ENCODE measurements at regions not wholly inside any gene's neighbourhood (a gene's known extent, or its start where the extent isn't known, plus 50 kb on each side); places are given as distances from the start of the nearest gene placed in this dataset.

- DNase-seq: no peak
- Mint-ChIP-seq H3K27me3 (ENCODE audit: low read depth) (no peaks in the 10 kb centered on the region), H3K9me3 (peaks cover 4% of the 10 kb centered on the region), H3K4me3 (no peak overlapping the region), H3K36me3 (ENCODE audit: insufficient read depth) (no peaks in the 10 kb centered on the region), H3K4me1 (ENCODE audit: low read depth) (no peaks in the 10 kb centered on the region)
- ATAC-seq: no peak
Measured at GRCh38 chr13:85371254-85371653, 428.0 kb downstream of the SLITRK6 start.

GRCh38 chr13:85368686-85369085 lies 430.5 kb downstream of the SLITRK6 start:
- Mint-ChIP-seq H3K4me3 (no peak overlapping the region), H3K36me3 (ENCODE audit: insufficient read depth) (no peaks in the 10 kb centered on the region), H3K27me3 (ENCODE audit: low read depth) (no peaks in the 10 kb centered on the region), H3K4me1 (ENCODE audit: low read depth) (no peaks in the 10 kb centered on the region), H3K9me3 (peaks cover 4% of the 10 kb centered on the region)
- no peak for DNase-seq
- ATAC-seq: no peak

GRCh38 chr13:85367887-85368286 lies 431.3 kb downstream of the SLITRK6 start:
- ATAC-seq: no peak
- DNase-seq: no peak
- no peaks in the 10 kb centered on the region for H3K36me3 Mint-ChIP-seq (ENCODE audit: insufficient read depth)
- H3K9me3 Mint-ChIP-seq: peaks cover 4% of the 10 kb centered on the region
- no peak overlapping the region for H3K4me3 Mint-ChIP-seq
- no peaks in the 10 kb centered on the region for H3K27me3 Mint-ChIP-seq (ENCODE audit: low read depth)
- H3K4me1 Mint-ChIP-seq (ENCODE audit: low read depth): no peaks in the 10 kb centered on the region

GRCh38 chr13:85366759-85367417 lies 432.3 kb downstream of the SLITRK6 start:
- DNase-seq (no peak), ATAC-seq (no peak)
- no peaks in the 10 kb centered on the region for H3K27me3 Mint-ChIP-seq (ENCODE audit: low read depth)
- no peaks in the 10 kb centered on the region for H3K36me3 Mint-ChIP-seq (ENCODE audit: insufficient read depth)
- H3K4me3 Mint-ChIP-seq: no peak overlapping the region
- peaks cover 4% of the 10 kb centered on the region for H3K9me3 Mint-ChIP-seq
- no peaks in the 10 kb centered on the region for H3K4me1 Mint-ChIP-seq (ENCODE audit: low read depth)

GRCh38 chr13:85363504-85363903 lies 435.7 kb downstream of the SLITRK6 start:
- Mint-ChIP-seq H3K36me3 (ENCODE audit: insufficient read depth) (no peaks in the 10 kb centered on the region), H3K4me3 (no peak overlapping the region), H3K9me3 (peaks cover 4% of the 10 kb centered on the region), H3K4me1 (ENCODE audit: low read depth) (no peaks in the 10 kb centered on the region), H3K27me3 (ENCODE audit: low read depth) (no peaks in the 10 kb centered on the region)
- no peak for ATAC-seq
- DNase-seq: no peak

- ATAC-seq: no peak
- DNase-seq: no peak
- Mint-ChIP-seq H3K36me3 (ENCODE audit: insufficient read depth) (no peaks in the 10 kb centered on the region), H3K9me3 (peaks cover 7% of the 10 kb centered on the region), H3K4me3 (no peak overlapping the region), H3K4me1 (ENCODE audit: low read depth) (no peaks in the 10 kb centered on the region), H3K27me3 (ENCODE audit: low read depth) (no peaks in the 10 kb centered on the region)
Measured at GRCh38 chr13:85362980-85363379, 436.2 kb downstream of the SLITRK6 start.

- DNase-seq (no peak), ATAC-seq (no peak)
- H3K27me3 Mint-ChIP-seq (ENCODE audit: low read depth): no peaks in the 10 kb centered on the region
- H3K36me3 Mint-ChIP-seq (ENCODE audit: insufficient read depth): no peaks in the 10 kb centered on the region
- H3K9me3 Mint-ChIP-seq: peaks cover 8% of the 10 kb centered on the region
- no peaks in the 10 kb centered on the region for H3K4me1 Mint-ChIP-seq (ENCODE audit: low read depth)
- no peak overlapping the region for H3K4me3 Mint-ChIP-seq
Measured at GRCh38 chr13:85347251-85347650, 452.0 kb downstream of the SLITRK6 start.

- no peak overlapping the region for H3K4me3 Mint-ChIP-seq
- ATAC-seq: no peak
Measured at GRCh38 chr13:85334187-85334586, 465.0 kb downstream of the SLITRK6 start.

GRCh38 chr13:85333506-85334020 lies 465.7 kb downstream of the SLITRK6 start:
- H3K4me1 Mint-ChIP-seq (ENCODE audit: low read depth): no peaks in the 10 kb centered on the region
- H3K36me3 Mint-ChIP-seq (ENCODE audit: insufficient read depth): no peaks in the 10 kb centered on the region
- peaks cover 7% of the 10 kb centered on the region for H3K9me3 Mint-ChIP-seq
- no peak overlapping the region for H3K4me3 Mint-ChIP-seq
- no peaks in the 10 kb centered on the region for H3K27me3 Mint-ChIP-seq (ENCODE audit: low read depth)
- DNase-seq (no peak), ATAC-seq (no peak)

More at GRCh38 chr13:85334187-85334586, 465.0 kb downstream of the SLITRK6 start:
- no peak for DNase-seq
- Mint-ChIP-seq H3K36me3 (ENCODE audit: insufficient read depth) (no peaks in the 10 kb centered on the region), H3K4me1 (ENCODE audit: low read depth) (no peaks in the 10 kb centered on the region), H3K9me3 (peaks cover 10% of the 10 kb centered on the region), H3K27me3 (ENCODE audit: low read depth) (no peaks in the 10 kb centered on the region)

GRCh38 chr13:85332615-85333014 lies 466.6 kb downstream of the SLITRK6 start:
- Mint-ChIP-seq H3K36me3 (ENCODE audit: insufficient read depth) (no peaks in the 10 kb centered on the region), H3K27me3 (ENCODE audit: low read depth) (no peaks in the 10 kb centered on the region), H3K9me3 (peaks cover 7% of the 10 kb centered on the region), H3K4me1 (ENCODE audit: low read depth) (no peaks in the 10 kb centered on the region), H3K4me3 (no peak overlapping the region)
- DNase-seq (no peak), ATAC-seq (no peak)

GRCh38 chr13:85321734-85322133 lies 477.5 kb downstream of the SLITRK6 start:
- no peak for ATAC-seq
- Mint-ChIP-seq H3K27me3 (ENCODE audit: low read depth) (no peaks in the 10 kb centered on the region), H3K4me3 (no peak overlapping the region), H3K4me1 (ENCODE audit: low read depth) (no peaks in the 10 kb centered on the region), H3K36me3 (ENCODE audit: insufficient read depth) (no peaks in the 10 kb centered on the region), H3K9me3 (no peaks in the 10 kb centered on the region)
- no peak for DNase-seq

- H3K36me3 Mint-ChIP-seq (ENCODE audit: insufficient read depth): no peaks in the 10 kb centered on the region
- no peak overlapping the region for H3K4me3 Mint-ChIP-seq
- ATAC-seq: no peak
- no peaks in the 10 kb centered on the region for H3K4me1 Mint-ChIP-seq (ENCODE audit: low read depth)
- no peak for DNase-seq
- H3K9me3 Mint-ChIP-seq: peaks cover 5% of the 10 kb centered on the region
- no peaks in the 10 kb centered on the region for H3K27me3 Mint-ChIP-seq (ENCODE audit: low read depth)
Measured at GRCh38 chr13:85317781-85318180, 481.4 kb downstream of the SLITRK6 start.

GRCh38 chr13:85316506-85317025 lies 482.7 kb downstream of the SLITRK6 start:
- Mint-ChIP-seq H3K36me3 (ENCODE audit: insufficient read depth) (no peaks in the 10 kb centered on the region), H3K4me3 (no peak overlapping the region), H3K9me3 (peaks cover 5% of the 10 kb centered on the region), H3K27me3 (ENCODE audit: low read depth) (no peaks in the 10 kb centered on the region), H3K4me1 (ENCODE audit: low read depth) (no peaks in the 10 kb centered on the region)
- ATAC-seq (no peak), DNase-seq (no peak)

GRCh38 chr13:85314686-85315085 lies 484.5 kb downstream of the SLITRK6 start:
- no peaks in the 10 kb centered on the region for H3K36me3 Mint-ChIP-seq (ENCODE audit: insufficient read depth)
- no peaks in the 10 kb centered on the region for H3K4me1 Mint-ChIP-seq (ENCODE audit: low read depth)
- peaks cover 8% of the 10 kb centered on the region for H3K9me3 Mint-ChIP-seq
- DNase-seq (no peak), ATAC-seq (no peak)
- H3K27me3 Mint-ChIP-seq (ENCODE audit: low read depth): no peaks in the 10 kb centered on the region
- no peak overlapping the region for H3K4me3 Mint-ChIP-seq

GRCh38 chr13:85313761-85314503 lies 485.3 kb downstream of the SLITRK6 start:
- Mint-ChIP-seq H3K27me3 (ENCODE audit: low read depth) (no peaks in the 10 kb centered on the region), H3K9me3 (peaks cover 14% of the 10 kb centered on the region), H3K4me1 (ENCODE audit: low read depth) (no peaks in the 10 kb centered on the region), H3K4me3 (no peak overlapping the region), H3K36me3 (ENCODE audit: insufficient read depth) (no peaks in the 10 kb centered on the region)
- ATAC-seq (no peak), DNase-seq (no peak)

All from activated T-cell treated with anti-CD3 and anti-CD28 coated beads, Interleukin-2, amount 50 U/mL, for 4 hours (primary cell).